HEK293T (cell line): ENCODE measurements at regions not wholly inside any gene's neighbourhood (a gene's known extent, or its start where the extent isn't known, plus 50 kb on each side); places are given as distances from the start of the nearest gene placed in this dataset.

ENCODE experiments used
- CTCF ChIA-PET: fragments of 350-600 bp; formaldehyde crosslinking; extraction: SDS; loops from one replicate; lab custom pipeline; 2021; ENCODE audit warnings: antibody characterized with exemption, inconsistent platforms; lab: Yijun Ruan, JAX
- POLR2A ChIA-PET: fragments of 350-600 bp; formaldehyde crosslinking; extraction: SDS; loops from one replicate; lab custom pipeline; 2020; ENCODE audit warnings: antibody characterized with exemption, inconsistent platforms; lab: Yijun Ruan, JAX
- DNase-seq: peaks from one replicate; pipeline ENCODE4 v3.0.0; 2012; ENCODE audit warnings: mixed read lengths; ENCODE audit errors: extremely low spot score
- ARNT ChIP-seq: fragments of 450-650 bp; IDR thresholded peaks from 2 replicates; pipeline ENCODE4 v1.6.1; 2017; ENCODE audit warnings: mild to moderate bottlenecking
- BHLHE40 ChIP-seq: fragments of 450-650 bp; IDR thresholded peaks from 2 replicates; pipeline ENCODE4 v1.6.1; 2016; ENCODE audit warnings: mild to moderate bottlenecking, moderate library complexity, borderline replicate concordance
- CTBP1 ChIP-seq: fragments of 450-650 bp; IDR thresholded peaks from 2 replicates; pipeline ENCODE4 v1.6.1; 2016; ENCODE audit warnings: borderline replicate concordance
- ELF4 ChIP-seq: fragments of 450-650 bp; IDR thresholded peaks from 2 replicates; pipeline ENCODE4 v1.6.1; 2017; ENCODE audit warnings: antibody characterized with exemption
- FOXA1 ChIP-seq: fragments of 450-650 bp; IDR thresholded peaks from 2 replicates; pipeline ENCODE4 v1.6.1; 2016; ENCODE audit warnings: mild to moderate bottlenecking
- FOXK2 ChIP-seq: fragments of 450-650 bp; IDR thresholded peaks from 2 replicates; pipeline ENCODE4 v1.6.1; 2016; ENCODE audit warnings: mild to moderate bottlenecking
- FOXM1 ChIP-seq: fragments of 450-650 bp; IDR thresholded peaks from 2 replicates; pipeline ENCODE4 v1.6.1; 2017; ENCODE audit warnings: mild to moderate bottlenecking, borderline replicate concordance
- HDGF ChIP-seq: fragments of 450-650 bp; IDR thresholded peaks from 2 replicates; pipeline ENCODE4 v1.6.1; 2017; ENCODE audit warnings: antibody characterized with exemption, borderline replicate concordance
- L3MBTL2 ChIP-seq: fragments of 450-650 bp; conservative IDR thresholded peaks from 2 replicates; pipeline ENCODE4 v1.6.1; 2016; ENCODE audit warnings: mild to moderate bottlenecking
- LEF1 ChIP-seq: fragments of 450-650 bp; IDR thresholded peaks from 2 replicates; pipeline ENCODE4 v1.6.1; 2017; ENCODE audit warnings: mild to moderate bottlenecking, borderline replicate concordance
- NFRKB ChIP-seq: fragments of 450-650 bp; IDR thresholded peaks from 2 replicates; pipeline ENCODE4 v1.6.1; 2016; ENCODE audit warnings: mild to moderate bottlenecking, moderate library complexity
- SP1 ChIP-seq: fragments of 450-650 bp; IDR thresholded peaks from 2 replicates; pipeline ENCODE4 v1.6.1; 2017
- SUZ12 ChIP-seq: fragments of 450-650 bp; IDR thresholded peaks from 2 replicates; pipeline ENCODE4 v1.6.1; 2016; ENCODE audit warnings: mild to moderate bottlenecking
- TARDBP ChIP-seq: fragments of 450-650 bp; IDR thresholded peaks from 2 replicates; pipeline ENCODE4 v1.6.1; 2016
- ZNF384 ChIP-seq: fragments of 450-650 bp; IDR thresholded peaks from 2 replicates; pipeline ENCODE4 v1.6.1; 2016
- TF ChIP-seq, protein P1 (sequence below): fragments of 450-650 bp; IDR thresholded peaks from 2 replicates; pipeline ENCODE4 v1.6.1; 2016

GRCh38 chr4:165625281-165625680, 246.5 kb downstream of the CPE start:
- no peak for TF ChIP-seq LEF1
- no peak for TF ChIP-seq L3MBTL2
- no peak for TF ChIP-seq HDGF
- no peak for TF ChIP-seq BHLHE40
- no peak for TF ChIP-seq FOXM1
- TF ChIP-seq TARDBP, result no peak
- no peak for TF ChIP-seq FOXA1
- DNase-seq, result no peak
- CTCF ChIA-PET, result no interaction called here
- POLR2A ChIA-PET, result no interaction called here

DNA sequence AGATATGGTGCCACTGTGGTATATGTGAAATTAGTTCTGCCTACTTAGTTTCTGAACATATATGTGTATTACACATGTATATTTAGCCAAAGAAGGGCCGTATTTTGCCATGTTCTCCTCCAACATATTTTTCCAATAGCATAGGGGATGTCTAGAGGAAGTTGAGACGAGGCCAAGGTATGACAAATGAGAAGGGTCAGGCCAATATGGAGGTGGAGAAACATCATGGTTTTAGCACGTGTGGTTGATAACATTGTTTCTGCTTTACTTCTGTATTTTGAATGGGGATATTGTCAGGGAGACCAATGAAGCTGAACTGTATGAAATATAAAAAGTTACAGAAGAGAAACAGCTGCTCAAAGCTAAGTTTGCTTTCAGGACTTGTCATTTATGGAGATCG, 246.7 kb upstream of the TLL1 start:
- TF ChIP-seq HDGF (no peak), L3MBTL2 (no peak), TARDBP (no peak)
- TF ChIP-seq, protein P1, sequence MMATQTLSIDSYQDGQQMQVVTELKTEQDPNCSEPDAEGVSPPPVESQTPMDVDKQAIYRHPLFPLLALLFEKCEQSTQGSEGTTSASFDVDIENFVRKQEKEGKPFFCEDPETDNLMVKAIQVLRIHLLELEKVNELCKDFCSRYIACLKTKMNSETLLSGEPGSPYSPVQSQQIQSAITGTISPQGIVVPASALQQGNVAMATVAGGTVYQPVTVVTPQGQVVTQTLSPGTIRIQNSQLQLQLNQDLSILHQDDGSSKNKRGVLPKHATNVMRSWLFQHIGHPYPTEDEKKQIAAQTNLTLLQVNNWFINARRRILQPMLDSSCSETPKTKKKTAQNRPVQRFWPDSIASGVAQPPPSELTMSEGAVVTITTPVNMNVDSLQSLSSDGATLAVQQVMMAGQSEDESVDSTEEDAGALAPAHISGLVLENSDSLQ, result no peak
- ChIA-PET POLR2A (no interaction called here), CTCF (no interaction called here)
- no peak for DNase-seq

GRCh38 chr4:165627128-165627527, 245.9 kb upstream of the TLL1 start:
- TF ChIP-seq FOXA1 (no peak), NFRKB (no peak), ZNF384 (no peak), FOXK2 (no peak), SP1 (no peak), HDGF (no peak), CTBP1 (no peak), BHLHE40 (no peak)
- TF ChIP-seq, protein P1, result no peak
- CTCF ChIA-PET, result no interaction called here
- POLR2A ChIA-PET, result no interaction called here
- no peak for DNase-seq

GRCh38 chr4:165627548-165627947, 245.5 kb upstream of the TLL1 start:
- ChIA-PET CTCF (no interaction called here), POLR2A (no interaction called here)
- no peak for TF ChIP-seq CTBP1
- TF ChIP-seq ZNF384, result no peak
- TF ChIP-seq HDGF, result no peak
- no peak for TF ChIP-seq TARDBP
- TF ChIP-seq, protein P1, result no peak
- no peak for TF ChIP-seq BHLHE40
- TF ChIP-seq FOXM1, result no peak
- TF ChIP-seq FOXK2, result no peak
- no peak for TF ChIP-seq FOXA1
- no peak for TF ChIP-seq SP1
- no peak for TF ChIP-seq SUZ12
- no peak for TF ChIP-seq NFRKB
- no peak for TF ChIP-seq L3MBTL2
- TF ChIP-seq LEF1, result no peak
- no peak for DNase-seq

- POLR2A ChIA-PET, result no interaction called here
- TF ChIP-seq HDGF (no peak), NFRKB (no peak), FOXK2 (no peak), ARNT (no peak), CTBP1 (no peak), LEF1 (no peak), FOXA1 (no peak), ZNF384 (no peak)
- DNase-seq, result no peak
- CTCF ChIA-PET, result no interaction called here
Observed at GRCh38 chr4:165628572-165628971, 244.5 kb upstream of the TLL1 start.

DNA sequence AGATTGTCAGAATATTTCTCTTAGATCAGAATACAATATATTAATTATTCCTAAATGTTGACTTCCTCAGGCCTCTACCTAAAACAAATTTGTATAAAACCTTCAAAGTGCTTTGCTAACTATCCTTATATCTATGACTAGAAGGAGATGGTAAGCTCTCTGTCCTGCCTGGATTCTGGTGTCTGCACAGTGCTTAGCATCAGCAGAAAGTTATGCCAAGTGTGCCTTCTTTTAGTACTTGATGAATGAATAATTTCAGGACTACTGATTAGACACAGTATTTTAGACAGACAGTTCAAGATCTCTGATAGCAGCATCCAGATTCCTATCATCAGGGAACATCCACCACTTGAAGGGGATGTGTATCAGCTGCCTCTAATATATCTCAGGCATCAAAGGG, 242.4 kb upstream of the TLL1 start:
- TF ChIP-seq LEF1 (no peak), FOXM1 (no peak), TARDBP (no peak), ZNF384 (no peak), HDGF (no peak), ELF4 (no peak), BHLHE40 (no peak), SP1 (no peak), CTBP1 (no peak)
- no peak for DNase-seq
- CTCF ChIA-PET, result no interaction called here
- POLR2A ChIA-PET, result no interaction called here

DNA sequence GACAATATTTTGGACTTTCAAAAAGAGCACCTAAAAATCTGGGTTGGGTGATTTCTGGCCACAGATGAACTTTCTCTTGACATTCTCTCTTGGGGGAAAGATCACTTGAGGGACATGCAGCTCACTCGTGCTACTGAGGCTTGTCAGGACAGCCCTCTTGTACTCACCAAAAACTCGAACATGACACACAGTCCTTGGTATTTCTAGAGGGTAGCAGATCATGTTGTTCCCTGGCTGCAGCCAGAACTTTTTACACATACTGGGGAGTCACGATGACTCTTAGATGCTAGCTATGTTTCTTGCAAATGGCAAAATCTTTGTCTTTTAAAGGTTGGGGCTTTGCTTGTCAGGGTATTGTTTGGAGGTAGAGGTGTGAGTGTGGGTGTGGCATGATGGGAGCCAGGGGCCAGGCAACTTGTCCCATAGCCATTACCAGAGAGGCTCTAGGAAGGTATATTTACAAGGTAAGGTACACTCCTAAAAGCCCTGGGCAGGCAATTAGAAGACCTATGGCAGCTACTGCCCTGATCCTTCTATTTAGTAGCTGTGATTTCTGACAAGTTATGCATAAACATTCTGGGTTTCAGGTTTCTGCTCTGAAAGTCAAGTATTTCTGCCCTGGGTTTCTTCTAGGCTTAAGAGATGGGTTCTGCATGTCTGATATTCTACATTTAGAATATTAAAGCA, 241.7 kb upstream of the TLL1 start:
- no peak for DNase-seq
- TF ChIP-seq L3MBTL2 (no peak), ARNT (no peak), NFRKB (no peak), FOXM1 (no peak), HDGF (no peak), ELF4 (no peak), FOXK2 (no peak), TARDBP (no peak), CTBP1 (no peak)
- TF ChIP-seq, protein P1, result no peak
- POLR2A ChIA-PET, result no interaction called here
- CTCF ChIA-PET, result no interaction called here
